ENCODE measurements at regions not wholly inside any gene's neighbourhood (a gene's known extent, or its start where the extent isn't known, plus 50 kb on each side); places are given as distances from the start of the nearest gene placed in this dataset.

DNA sequence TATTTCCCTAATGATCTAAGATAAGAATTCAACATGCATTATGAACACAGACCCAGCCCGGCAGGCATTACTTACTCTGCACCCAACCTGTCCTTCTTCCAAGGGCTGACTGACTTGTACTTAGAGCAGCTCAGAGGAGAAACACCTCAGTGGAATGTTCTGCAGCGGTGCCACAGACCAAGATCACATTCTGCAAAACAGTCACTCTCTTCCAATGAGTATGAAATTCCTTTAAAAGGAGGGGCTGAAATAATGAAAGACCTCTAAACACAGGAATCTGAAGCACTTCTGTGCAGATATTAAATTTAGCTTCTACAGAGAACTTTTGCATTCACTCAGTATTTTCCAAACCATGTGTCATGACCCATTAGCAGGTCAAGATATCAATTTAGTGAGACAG lies 172.9 kb downstream of the ZDHHC21 start:
- DNase-seq (ENCODE audit: low read depth in 2 of 2) = no peak

DNA sequence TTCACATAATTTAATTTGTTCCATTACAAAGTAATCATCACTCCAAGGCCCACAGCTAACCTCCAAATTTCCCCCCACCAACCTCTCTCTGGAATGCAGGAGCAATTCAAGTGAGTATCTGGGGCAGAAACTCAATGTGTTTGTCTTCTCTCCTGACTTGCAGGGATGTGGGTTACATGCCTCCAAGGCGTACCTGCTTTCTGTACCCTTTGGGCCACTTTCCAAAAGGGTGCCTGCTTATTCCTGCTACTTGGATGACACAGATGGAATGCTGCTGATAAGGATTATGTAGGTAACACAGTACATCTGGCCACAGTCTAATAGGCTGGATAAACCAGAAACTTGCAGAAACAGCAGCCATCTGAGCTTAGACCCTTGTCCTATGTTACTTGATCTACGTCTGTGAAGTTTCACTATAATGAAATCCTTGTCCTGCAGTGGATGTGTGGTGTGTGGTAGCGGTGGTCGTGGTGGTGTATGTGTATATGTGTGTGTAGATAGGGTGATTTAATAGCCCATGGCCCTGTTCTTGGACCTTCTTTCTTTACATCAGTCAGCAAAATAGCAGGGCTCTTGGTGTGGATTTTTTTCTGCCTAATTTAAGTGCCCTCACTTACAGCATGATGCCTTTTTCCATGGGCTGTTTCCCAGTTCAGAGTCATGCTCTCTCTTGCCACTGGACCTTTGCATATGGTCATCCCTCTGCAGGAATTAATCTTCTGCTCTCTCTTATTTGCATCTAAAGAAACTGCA lies 175.9 kb downstream of the ZDHHC21 start:
- DNase-seq (ENCODE audit: low read depth in 2 of 2) = no peak

DNA sequence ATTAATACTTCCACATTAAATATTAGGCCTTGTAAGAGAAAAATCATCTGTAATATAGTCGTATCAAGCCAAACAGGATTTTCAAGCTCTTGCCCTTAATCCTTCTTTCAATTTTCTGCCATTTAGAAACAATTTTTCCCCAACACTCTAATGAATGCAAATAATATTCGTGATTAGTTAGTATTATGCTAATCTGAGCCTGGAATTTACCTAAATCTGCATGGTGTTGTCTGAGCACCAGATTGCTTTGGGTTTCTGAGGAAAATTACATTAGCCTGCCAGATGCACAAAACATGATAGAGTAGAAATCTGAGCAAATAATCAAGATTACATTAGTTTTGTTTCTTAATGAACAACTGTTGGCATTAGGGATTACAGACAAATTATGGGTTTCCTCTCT lies 176.6 kb downstream of the ZDHHC21 start:
- no peak for DNase-seq (ENCODE audit: low read depth in 2 of 2)

DNA sequence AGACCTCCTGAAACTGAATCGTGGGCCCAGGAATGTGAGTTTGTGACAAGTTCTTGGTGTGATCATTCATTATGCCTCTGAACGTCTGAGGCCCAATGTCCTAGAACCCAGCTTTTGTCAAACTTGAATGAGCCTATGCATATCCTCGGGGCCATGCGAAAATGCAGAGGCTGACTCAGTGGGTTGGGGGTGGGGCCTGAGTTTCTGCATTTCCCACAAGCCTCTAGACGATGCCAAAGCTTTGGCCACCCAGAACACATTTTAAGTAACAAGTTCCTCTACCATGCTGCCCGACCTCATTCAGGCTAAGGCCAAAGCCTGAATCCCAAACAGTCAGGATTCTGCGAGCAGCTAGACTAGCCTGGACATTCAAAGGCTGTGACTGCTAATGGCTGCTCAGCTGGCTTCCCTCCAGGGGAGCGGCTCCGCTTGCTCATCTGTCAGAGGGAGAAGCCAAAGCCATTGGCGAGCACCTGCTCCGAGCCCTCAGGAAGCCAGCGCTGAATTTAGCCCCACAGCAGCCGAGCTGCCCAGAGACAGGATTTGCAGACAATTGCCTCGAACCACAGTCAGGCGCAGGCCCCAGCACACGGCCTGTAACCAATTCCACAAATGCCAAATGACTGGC lies 177.5 kb downstream of the ZDHHC21 start:
- DNase-seq (ENCODE audit: low read depth in 2 of 2) = peak in 1 of 2 donors; percentile 36

DNA sequence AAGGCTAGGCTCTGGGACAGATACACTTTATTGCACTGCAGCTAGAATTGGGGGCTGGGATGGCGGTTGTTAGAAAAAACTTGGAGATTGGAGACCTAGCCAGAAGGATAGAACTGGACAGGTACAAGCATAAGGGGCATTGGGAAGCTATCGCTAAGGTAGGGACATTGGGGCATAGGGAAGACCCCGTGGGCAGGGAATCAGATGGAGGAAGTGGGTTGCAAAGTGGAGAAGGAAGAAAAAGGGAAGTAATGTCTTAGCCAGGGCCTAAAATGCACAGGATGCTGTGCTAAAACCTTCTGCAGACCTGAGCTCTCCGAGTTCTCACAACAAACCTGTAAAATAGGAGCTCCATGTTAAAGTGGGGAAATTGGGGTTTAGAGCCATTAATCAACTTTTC lies 178.2 kb downstream of the ZDHHC21 start:
- DNase-seq (ENCODE audit: low read depth in 2 of 2) = no peak

DNA sequence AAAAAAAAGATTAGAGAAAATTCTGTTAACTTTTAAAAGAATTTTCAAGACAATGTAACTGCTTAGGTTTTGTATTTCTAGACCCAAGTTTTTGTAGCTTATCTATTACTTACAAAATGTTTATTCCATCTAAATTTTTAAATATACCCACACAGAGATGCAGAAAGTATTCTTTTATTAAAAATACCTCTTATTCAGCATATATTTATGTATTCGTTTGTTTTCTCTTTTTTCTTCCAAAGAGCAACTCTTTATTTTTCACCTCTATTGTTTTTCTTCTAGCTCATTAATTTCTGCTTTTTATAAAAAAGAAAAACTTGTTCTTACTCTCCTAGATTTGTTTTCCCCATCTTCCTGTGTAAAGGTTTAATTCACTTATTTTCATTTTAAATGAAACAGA lies 180.3 kb downstream of the ZDHHC21 start:
- no peak for DNase-seq (ENCODE audit: low read depth in 2 of 2)

DNA sequence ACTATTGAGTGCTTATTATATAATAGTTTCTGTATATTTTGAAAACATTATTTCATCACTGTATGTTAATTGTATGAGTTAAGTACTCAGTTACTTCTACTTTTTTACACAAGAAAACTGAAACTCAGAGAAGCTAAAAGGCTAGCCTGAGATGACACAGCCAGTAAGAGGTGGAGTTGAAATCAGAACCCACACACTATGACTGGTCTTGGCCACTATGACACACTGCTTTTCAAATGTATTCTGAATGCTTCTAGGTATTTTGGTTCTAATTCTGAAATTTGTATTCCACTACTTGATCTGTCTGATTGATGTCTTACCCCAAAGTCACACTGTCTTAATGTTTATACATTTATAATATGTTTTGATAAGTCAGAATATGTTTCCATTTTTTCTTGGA lies 181.8 kb downstream of the ZDHHC21 start:
- no peak for DNase-seq (ENCODE audit: low read depth in 2 of 2)

DNA sequence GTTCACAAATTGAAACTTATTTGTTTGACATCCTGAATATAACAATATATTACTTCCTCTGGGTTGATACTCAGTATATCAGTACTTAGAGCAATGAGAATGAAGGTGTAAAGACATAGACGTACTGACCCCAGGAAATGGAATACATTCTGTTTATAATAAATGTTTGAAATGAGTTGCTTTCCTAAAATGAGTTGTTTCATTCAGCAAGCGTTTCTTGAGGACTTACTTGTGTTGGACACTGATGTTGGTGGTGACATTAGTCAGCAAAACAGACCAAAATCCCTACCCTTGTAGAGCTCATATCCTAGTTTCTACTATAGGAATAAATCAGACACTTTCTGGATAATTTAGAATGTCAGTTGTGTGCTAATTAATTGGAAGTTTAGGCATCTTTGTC lies 184.3 kb downstream of the ZDHHC21 start:
- DNase-seq (ENCODE audit: low read depth in 2 of 2) = no peak

DNA sequence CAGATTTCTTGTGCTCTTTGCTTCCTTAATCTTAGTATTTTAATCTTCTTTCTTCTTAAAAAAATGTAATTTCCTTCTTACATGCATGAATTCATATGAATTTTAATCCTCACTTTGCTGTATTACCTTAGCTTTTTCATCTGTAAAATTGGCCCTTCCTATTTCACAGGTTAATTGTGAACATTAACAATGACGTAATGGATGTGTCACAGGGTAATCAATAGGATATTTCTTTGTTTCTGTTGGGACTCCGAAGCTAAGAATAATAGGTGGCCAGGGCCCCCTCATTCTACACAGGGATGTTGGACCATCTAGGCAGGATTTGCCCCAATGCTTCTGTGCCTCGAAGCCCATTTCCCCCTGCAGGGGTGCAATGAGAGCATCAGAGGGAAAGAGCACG lies 187.4 kb upstream of the NFIB start:
- no peak for DNase-seq (ENCODE audit: low read depth in 2 of 2)

DNA sequence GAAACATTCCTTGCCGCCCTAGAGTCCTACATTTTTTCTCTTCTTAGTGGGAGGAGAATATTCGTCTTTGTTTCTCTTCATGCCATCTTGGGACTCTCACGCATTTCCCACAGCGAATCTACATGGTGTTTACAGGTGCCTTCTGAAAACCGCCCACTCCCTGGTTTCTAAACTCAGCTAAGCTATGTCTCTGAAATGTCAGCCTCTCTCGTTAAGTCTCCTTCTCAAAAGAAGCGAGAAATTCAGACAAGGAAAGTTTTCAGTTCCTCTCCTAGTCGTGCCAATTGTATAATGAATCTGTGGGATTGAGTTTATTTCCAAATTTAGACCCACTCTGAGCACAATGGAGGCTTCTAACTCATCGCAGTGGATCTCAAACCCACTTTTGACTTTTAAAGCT lies 186.8 kb upstream of the NFIB start:
- DNase-seq (ENCODE audit: low read depth in 2 of 2) = no peak

DNA sequence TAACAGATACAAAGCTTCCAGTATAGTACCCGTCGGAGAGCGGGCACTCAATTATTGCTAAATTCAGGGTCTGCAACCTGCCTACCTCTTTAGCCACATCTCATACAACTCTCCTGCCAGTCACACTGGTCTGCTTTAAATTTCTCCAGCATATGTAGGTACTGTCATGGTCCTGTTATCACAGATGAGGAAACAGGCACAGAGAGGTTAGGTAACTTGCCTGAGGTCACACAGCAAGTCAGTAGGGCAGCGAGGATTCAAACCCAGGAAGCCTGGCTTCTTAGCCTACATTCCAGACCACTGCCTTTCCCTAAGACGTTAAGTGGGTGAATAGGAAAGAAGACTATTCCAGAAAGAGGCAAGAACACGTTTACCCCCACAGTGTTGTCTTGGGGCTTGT lies 186.0 kb upstream of the NFIB start:
- DNase-seq (ENCODE audit: low read depth in 2 of 2) = no peak

DNA sequence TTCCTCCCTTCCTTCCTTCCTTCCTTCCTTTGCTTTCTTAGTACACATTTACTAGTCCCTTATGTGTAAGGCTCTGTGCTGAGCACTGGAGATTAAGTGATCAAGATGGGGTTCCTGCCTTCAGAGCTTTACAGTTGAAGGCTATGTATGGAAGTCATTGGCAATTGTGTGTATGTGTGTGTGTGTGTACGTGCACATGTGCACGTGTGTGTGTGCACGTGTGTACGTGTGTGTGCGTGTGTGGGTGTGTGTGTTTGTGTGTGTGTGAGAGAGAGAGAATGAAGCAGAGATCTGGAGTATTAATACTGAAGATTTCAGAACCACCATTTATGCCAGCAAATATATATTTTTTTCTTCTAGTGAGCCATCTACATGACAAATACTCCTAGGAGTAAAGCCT lies 184.9 kb upstream of the NFIB start:
- no peak for DNase-seq (ENCODE audit: low read depth in 2 of 2)

DNA sequence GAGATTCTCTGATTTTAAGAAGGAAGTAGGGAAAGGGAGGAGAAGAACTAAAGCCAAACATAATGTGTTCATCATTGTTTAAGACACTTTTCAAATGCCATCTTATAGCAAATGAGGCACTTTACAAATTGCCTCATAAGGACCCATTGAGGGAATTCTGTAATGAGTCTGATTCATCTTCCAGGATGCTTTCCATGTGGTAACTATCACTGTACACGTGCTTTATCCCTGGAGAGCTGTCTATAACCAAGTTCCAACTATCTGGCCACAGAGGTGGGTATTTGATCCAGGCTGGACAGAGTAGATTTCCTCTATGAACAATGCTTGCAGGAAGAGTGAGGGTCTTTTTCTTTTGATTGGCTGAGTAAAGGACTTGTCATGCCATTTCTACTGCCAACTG lies 183.5 kb upstream of the NFIB start:
- no peak for DNase-seq (ENCODE audit: low read depth in 2 of 2)

DNA sequence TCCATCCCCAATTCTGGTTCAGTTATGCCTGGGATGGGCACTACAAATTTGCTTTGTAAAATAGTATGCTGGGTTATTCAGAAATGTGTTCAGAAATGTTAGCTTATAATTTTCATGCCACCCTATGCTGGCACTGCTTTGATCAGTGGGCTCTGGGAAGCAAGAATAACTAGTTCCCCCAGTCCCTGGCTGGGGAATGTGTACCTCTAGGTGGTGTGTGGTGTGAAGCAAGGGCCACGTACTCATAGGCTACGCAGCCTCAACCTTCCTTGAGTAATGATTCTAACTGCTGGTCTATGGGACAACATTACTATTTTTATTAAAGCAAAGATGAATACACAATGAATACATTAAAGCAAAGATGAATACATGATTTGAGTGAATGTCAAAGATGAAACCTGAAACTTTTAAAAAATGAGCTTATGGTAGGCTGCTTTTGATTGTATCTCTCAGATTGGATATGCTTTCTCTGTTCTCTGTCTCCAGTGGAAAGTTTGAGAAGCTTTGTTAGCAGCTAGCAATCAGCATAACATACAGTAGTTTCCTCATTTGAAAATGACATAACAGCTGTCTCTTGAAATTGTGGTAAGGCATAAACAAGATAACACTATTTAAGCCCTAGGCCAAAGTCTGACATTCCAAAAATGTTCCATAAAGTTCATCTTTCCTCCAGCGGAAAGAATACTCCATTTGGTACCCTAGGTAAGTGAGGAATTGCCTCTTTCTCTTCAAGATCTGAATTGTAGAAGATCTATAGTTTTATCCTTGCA lies 174.7 kb upstream of the NFIB start:
- DNase-seq (ENCODE audit: low read depth in 2 of 2) = no peak

DNA sequence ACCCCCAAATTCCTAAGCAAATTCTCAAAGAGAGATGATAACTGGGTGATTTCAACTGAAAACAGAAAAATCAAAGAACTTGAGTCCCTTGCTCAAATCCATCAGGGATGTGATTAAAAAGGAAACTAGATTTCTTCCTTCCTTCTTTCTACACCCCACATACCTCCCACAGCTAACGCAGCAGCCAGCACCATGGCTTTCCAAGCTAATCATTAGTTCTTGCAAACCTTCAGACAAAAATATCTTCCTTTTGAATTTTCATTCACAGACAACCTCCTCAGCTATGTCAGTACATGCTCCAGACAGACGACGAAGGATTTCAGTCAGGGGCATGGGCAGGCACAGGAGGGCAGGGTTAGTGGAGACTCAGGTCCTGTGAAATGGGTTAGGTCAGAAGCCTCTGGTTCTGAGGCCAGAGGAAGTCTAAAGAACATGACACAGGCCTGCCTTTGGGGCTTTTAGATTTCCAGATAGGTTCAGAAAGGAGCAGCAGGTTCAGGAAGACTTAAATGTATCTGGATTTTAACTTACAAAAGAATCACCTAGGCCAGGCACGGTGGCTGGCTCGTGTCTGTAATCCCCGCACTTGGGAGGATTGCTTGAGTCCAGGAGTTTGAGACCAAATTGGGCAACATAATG lies 173.7 kb upstream of the NFIB start:
- DNase-seq (ENCODE audit: low read depth in 2 of 2) = no peak

DNA sequence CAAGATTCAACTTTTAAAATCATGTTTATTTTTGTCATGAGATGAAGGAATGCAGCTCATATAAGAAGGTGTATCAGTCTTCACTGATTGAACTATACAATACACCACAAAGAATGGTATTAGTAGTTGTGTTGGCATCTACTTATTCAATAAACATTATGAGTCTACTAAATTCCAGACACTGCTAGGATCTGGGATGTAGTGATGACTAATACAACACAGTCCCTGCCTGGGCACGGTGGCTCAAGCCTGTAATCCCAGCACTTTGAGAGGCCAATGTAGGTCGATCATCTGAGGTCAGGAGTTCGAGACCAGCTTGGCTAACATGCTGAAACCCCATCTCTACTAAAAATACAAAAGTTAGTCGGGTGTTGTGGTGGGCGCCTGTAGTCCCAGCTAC lies 171.4 kb upstream of the NFIB start:
- peak in 1 of 2 donors; percentile 10 for DNase-seq (ENCODE audit: low read depth in 2 of 2)

DNA sequence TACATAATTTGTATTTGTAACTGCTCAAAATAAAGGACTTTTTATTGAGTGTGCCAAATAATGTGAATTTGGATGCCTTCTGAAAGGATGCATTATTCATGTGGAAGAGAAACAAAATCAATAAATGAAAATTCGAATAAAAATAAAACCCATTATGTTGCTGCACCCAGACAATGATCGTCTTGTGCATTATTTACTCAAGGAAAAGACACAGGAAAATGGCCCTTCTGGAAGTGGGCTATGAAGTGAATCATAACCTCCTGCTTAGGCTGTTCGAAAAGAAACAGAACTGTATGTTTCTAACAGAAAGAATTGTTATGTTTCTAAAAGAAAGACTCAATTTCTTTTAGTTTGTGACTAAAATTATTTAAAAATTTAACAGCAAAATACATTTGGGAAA lies 168.9 kb upstream of the NFIB start:
- peak in 1 of 2 donors; percentile 47 for DNase-seq (ENCODE audit: low read depth in 2 of 2)

DNA sequence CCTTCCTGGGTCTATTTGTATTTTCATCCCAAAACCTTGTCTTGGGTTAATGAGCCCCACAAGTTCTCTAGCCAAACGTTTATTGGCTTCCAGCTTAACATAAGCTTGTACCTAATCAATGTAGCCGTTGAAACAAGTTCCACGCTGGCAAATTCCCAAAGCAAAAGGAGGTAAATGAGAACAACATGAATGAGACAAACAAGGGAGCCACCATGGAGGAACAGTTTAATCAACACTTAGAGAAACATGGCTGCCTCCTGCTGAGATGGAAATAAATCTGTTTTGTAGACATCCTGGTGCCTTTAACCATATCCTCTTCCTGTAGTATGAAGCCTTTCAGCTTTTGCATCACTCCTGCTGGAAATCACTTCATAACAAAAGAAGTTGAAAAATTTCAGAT lies 166.6 kb upstream of the NFIB start:
- DNase-seq (ENCODE audit: low read depth in 2 of 2) = no peak

DNA sequence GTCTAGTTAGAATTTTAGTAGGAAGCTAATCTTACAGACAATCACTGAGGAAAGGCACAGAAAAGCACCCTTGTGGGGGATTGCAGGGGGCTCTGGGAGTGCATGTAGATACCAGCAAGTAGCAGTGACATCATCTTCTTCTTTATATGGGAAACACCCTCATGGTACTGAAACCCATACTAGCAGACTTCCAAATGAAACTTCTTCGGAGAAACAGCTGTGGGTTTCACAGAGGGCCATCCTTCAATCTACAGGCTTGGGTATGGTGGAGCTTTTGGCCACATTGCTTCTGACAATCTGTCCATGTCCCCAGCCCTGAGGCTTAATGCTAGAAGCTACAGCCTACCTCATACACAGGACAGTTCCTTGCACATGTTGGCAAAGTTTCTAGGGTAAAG lies 165.2 kb upstream of the NFIB start:
- no peak for DNase-seq (ENCODE audit: low read depth in 2 of 2)

DNA sequence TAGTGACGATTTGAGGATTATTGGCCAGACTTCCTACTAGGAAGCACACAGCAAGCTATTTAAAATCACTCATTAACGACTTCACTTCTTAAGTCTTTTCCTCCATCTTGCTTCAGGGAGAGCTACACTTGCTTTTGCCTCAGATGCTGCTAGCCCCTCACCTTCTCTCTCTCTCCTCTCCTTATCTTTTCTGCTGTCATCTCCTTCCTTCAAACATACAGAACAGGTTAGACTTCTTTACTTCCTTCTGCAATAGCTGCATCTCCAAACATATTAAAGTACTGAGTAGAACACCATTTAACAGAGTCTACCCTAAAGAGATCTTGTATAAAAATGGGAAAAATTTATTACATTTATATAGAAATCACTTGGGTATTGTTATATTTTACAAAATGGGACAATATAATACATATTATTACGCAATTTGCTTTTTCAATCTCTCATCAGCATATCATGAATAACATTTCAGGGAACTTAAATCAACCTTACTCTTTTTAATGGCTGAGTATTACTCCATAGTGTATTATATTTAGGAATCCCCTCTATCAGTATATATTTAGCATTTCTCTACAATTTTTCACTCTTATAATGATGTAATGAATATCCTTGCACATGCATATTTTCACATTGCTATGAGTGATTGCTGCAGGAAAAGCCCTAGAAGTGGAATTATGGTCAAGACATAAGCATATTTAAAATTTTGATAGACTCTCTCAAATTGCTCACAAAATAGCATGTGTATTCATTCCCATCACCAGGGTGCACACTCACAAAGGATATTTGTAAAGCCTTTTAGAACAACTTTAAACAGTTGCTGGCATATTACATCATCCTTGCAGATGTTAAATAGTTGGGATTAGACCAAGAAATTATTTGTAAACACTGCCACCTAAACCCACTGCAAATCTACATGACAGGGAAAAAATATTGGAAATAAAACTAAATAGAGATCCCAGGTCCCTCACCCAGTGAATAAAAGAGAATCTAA lies 164.5 kb upstream of the NFIB start:
- DNase-seq (ENCODE audit: low read depth in 2 of 2) = no peak

DNA sequence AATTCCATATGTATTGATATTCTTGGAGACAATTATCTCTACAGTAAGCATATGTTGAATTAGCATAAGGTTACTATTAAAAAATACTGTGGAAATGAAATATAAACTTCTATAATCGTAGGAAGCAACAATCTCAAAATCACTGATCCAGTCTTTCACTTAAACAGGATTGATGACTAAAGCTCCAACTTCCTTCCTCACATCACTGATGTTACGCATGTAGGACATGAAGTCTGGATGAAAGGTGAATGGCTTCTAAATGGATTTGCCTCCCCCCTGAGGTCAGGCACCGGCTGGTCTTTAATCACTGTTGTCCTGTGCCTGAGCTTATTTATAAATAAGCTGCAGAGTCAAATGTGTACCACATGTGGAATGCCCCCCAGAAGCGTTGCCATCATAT lies 157.1 kb upstream of the NFIB start:
- peak; percentile 77 to 82 for DNase-seq (ENCODE audit: low read depth in 2 of 2)

All from lung microvascular endothelial cell (primary cell).